ENCODE measurements at regions not wholly inside any gene's neighbourhood (a gene's known extent, or its start where the extent isn't known, plus 50 kb on each side); places are given as distances from the start of the nearest gene placed in this dataset.

- no peak overlapping the region for H3K9ac ChIP-seq (ENCODE audit: low read length in 3 of 3)
Measured at GRCh38 chr3:5666455-5666854, 478.9 kb downstream of the EDEM1 start.

GRCh38 chr3:5673521-5673920 is 486.0 kb downstream of the EDEM1 start:
- Histone ChIP-seq H3K4me1 (ENCODE audit: control insufficient read depth in 2 of 3, insufficient read depth in 2 of 3, low read depth in 1 of 3, low read length in 3 of 3) (no peaks in the 10 kb centered on the region), H3K27ac (ENCODE audit: low read depth in 2 of 2, low read length in 2 of 2) (no peak overlapping the region), H3K9me3 (ENCODE audit: control insufficient read depth in 2 of 3, insufficient read depth in 1 of 3, low read length in 3 of 3) (no peaks in the 10 kb centered on the region), H3K4me3 (ENCODE audit: low read length in 3 of 3) (no peak overlapping the region), H3K9ac (ENCODE audit: low read length in 3 of 3) (no peak overlapping the region), H3K27me3 (ENCODE audit: control insufficient read depth, insufficient read depth, low read length) (no peaks in the 10 kb centered on the region), H3K36me3 (ENCODE audit: control insufficient read depth in 2 of 3, insufficient read depth in 3 of 3, low read length in 3 of 3) (no peaks in the 10 kb centered on the region)
- FAIRE-seq (no peak), DNase-seq (peak in 3 of 5 donors; percentile 30 to 72 (median 70))
- intact Hi-C loops (cut with DNase I), result no loop called here
- TF ChIP-seq CTCF (IDR thresholded peaks at IDR 0.05; ENCODE audit: borderline replicate concordance, extremely low read depth, insufficient read depth), result no peak

More at GRCh38 chr3:5666455-5666854, 478.9 kb downstream of the EDEM1 start:
- Histone ChIP-seq H3K4me3 (ENCODE audit: low read length in 3 of 3) (no peak overlapping the region), H3K9me3 (ENCODE audit: control insufficient read depth in 2 of 3, insufficient read depth in 1 of 3, low read length in 3 of 3) (peaks cover 0 to 8% (median 4%) of the 10 kb centered on the region in 3 donors), H3K36me3 (ENCODE audit: control insufficient read depth in 2 of 3, insufficient read depth in 3 of 3, low read length in 3 of 3) (no peaks in the 10 kb centered on the region), H3K4me1 (ENCODE audit: control insufficient read depth in 2 of 3, insufficient read depth in 2 of 3, low read depth in 1 of 3, low read length in 3 of 3) (no peaks in the 10 kb centered on the region), H3K27me3 (ENCODE audit: control insufficient read depth, insufficient read depth, low read length) (no peaks in the 10 kb centered on the region), H3K27ac (ENCODE audit: low read depth in 2 of 2, low read length in 2 of 2) (no peak overlapping the region)
- DNase-seq (no peak), FAIRE-seq (no peak)
- intact Hi-C loops (cut with DNase I), result no loop called here
- no peak for TF ChIP-seq CTCF (IDR thresholded peaks at IDR 0.05; ENCODE audit: borderline replicate concordance, extremely low read depth, insufficient read depth)

GRCh38 chr3:5675319-5675718 is 487.8 kb downstream of the EDEM1 start:
- Histone ChIP-seq H3K4me3 (ENCODE audit: low read length in 3 of 3) (no peak overlapping the region), H3K4me1 (ENCODE audit: control insufficient read depth in 2 of 3, insufficient read depth in 2 of 3, low read depth in 1 of 3, low read length in 3 of 3) (no peaks in the 10 kb centered on the region), H3K36me3 (ENCODE audit: control insufficient read depth in 2 of 3, insufficient read depth in 3 of 3, low read length in 3 of 3) (no peaks in the 10 kb centered on the region), H3K9ac (ENCODE audit: low read length in 3 of 3) (no peak overlapping the region), H3K27ac (ENCODE audit: low read depth in 2 of 2, low read length in 2 of 2) (no peak overlapping the region), H3K9me3 (ENCODE audit: control insufficient read depth in 2 of 3, insufficient read depth in 1 of 3, low read length in 3 of 3) (no peaks in the 10 kb centered on the region), H3K27me3 (ENCODE audit: control insufficient read depth, insufficient read depth, low read length) (no peaks in the 10 kb centered on the region)
- DNase-seq, result no peak
- intact Hi-C loops (cut with DNase I), result no loop called here
- TF ChIP-seq CTCF (IDR thresholded peaks at IDR 0.05; ENCODE audit: borderline replicate concordance, extremely low read depth, insufficient read depth), result no peak
- no peak for FAIRE-seq

- H3K4me3 ChIP-seq (ENCODE audit: low read length in 3 of 3), result no peak overlapping the region
- H3K9ac ChIP-seq (ENCODE audit: low read length in 3 of 3), result no peak overlapping the region
- peak in 4 of 5 donors; percentile 45 to 56 (median 49) for DNase-seq
- no peak for TF ChIP-seq CTCF (IDR thresholded peaks at IDR 0.05; ENCODE audit: borderline replicate concordance, extremely low read depth, insufficient read depth)
- no peaks in the 10 kb centered on the region for H3K4me1 ChIP-seq (ENCODE audit: control insufficient read depth in 2 of 3, insufficient read depth in 2 of 3, low read depth in 1 of 3, low read length in 3 of 3)
- H3K27ac ChIP-seq (ENCODE audit: low read depth in 2 of 2, low read length in 2 of 2), result no peak overlapping the region
- no peak for FAIRE-seq
- intact Hi-C loops (cut with DNase I), result no loop called here
- no peaks in the 10 kb centered on the region for H3K36me3 ChIP-seq (ENCODE audit: control insufficient read depth in 2 of 3, insufficient read depth in 3 of 3, low read length in 3 of 3)
- H3K27me3 ChIP-seq (ENCODE audit: control insufficient read depth, insufficient read depth, low read length), result no peaks in the 10 kb centered on the region
- no peaks in the 10 kb centered on the region for H3K9me3 ChIP-seq (ENCODE audit: control insufficient read depth in 2 of 3, insufficient read depth in 1 of 3, low read length in 3 of 3)
Measured at GRCh38 chr3:5677555-5677954, 490.0 kb downstream of the EDEM1 start.

Data from kidney (tissue), 13 donors.